ENCODE measurements at regions not wholly inside any gene's neighbourhood (a gene's known extent, or its start where the extent isn't known, plus 50 kb on each side); places are given as distances from the start of the nearest gene placed in this dataset.

- TF ChIP-seq RAD21 (IDR thresholded peaks at IDR 0.05) (no peak), CTCF (IDR thresholded peaks at IDR 0.05; ENCODE audit: low read depth, low read length, missing input control) (no peak), EGR1 (IDR thresholded peaks at IDR 0.05; ENCODE audit: low read depth in 2 of 2) (no peak), ZBTB33 (IDR thresholded peaks at IDR 0.05) (no peak), RXRA (IDR thresholded peaks at IDR 0.05) (no peak), GABPA (IDR thresholded peaks at IDR 0.05 in 1 of 2, conservative IDR thresholded peaks at IDR 0.05 in 1 of 2) (no peak), TAF1 (conservative IDR thresholded peaks at IDR 0.05) (no peak), MAX (IDR thresholded peaks at IDR 0.05) (no peak)
Measured at GRCh38 chr10:108905821-108906220, 1017.5 kb downstream of the XPNPEP1 start.

Measured in liver (tissue), 3 donors.